HG02610 (cell line): ENCODE measurements at regions not wholly inside any gene's neighbourhood (a gene's known extent, or its start where the extent isn't known, plus 50 kb on each side); places are given as distances from the start of the nearest gene placed in this dataset.

Experiments
- ATAC-seq: cut with Tn5 transposase; IDR thresholded peaks from one replicate; pipeline ENCODE4 v1.9.1; 2021; ENCODE audit warnings: mild to moderate bottlenecking, moderate library complexity; ENCODE audit not compliant: unreplicated experiment

DNA sequence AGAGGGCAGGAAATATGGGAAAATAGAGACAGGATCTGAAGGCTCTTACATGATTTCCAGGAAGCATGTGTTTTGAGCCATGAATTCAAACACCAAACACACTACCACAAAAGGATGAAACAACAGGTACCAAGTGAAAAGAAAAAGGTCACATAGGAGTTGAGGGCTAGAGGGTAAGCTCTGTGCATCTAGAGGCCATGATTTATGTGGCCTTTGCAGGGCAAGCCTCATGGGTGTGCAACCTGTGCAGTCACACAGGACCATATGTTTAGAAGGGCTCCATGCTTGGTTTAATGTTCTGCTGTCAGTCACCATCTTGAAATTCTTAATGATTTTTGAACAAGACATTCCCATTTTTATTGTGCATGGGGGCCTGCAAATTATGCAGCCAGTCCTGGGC lies 134.5 kb upstream of the CCDC68 start:
- no peak for ATAC-seq

DNA sequence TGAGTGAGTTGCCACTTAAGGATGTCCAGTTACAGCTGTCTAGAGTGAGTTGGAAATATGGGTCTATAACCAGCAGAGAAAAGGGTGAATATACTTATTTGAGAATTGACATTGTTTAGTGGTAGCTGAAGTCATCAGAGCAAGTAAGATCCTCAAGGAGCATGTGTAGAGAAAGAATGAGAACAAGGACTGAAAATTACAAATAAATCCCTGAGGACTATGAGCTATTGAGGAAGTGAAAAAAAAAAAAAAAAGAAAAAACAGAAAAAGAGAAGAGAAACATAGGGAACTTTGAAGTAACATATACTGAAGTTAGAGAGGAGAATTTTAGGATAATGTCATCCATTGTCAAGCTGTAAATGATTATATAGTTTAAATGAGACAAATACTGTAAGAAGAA lies 134.0 kb upstream of the CCDC68 start:
- ATAC-seq = no peak

DNA sequence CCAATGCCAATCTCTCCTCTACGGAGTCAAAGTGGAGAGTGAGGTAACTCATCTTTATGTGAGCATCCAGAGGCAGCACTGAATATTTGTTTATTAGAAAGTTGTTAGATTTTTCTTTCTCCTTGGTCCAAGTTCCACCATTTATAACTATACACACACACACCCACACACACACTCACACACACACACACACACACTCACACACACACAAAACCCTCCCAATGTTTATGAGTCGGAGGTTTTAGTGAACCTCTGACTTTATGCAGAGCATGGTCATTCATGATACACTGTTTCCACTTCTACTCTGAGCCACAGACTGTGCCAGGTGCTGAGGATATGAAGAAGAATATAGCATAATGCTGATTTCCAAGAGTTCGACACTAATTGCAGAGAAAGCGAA lies 132.9 kb upstream of the CCDC68 start:
- no peak for ATAC-seq

DNA sequence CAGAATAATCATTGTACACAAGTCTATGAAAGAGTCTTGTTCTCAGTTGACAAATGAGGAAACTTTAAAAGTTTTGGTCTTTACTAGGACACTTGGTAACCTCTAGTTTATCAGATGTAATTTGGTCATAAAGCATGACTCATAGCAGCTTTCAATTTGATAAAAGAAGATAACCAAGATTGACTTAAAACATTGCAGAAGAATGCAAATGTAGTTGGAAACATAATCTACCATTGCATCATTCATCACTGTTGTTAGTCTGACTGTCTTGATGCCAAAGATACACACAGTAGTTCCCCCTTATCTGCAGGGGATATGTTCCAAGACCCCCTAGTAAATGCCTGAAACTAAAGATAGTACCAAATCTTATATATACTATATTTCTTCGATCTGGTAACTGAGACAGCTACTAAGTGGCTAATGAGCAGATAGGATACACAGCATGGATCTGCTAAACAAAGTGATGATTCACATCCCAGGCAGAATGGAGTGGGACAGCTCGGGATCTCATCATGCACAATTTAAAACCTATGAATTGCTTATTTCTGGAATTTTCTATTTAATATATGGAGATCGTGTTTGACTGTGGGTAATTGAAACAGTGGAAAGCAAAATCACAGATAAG lies 131.4 kb upstream of the CCDC68 start:
- no peak for ATAC-seq

DNA sequence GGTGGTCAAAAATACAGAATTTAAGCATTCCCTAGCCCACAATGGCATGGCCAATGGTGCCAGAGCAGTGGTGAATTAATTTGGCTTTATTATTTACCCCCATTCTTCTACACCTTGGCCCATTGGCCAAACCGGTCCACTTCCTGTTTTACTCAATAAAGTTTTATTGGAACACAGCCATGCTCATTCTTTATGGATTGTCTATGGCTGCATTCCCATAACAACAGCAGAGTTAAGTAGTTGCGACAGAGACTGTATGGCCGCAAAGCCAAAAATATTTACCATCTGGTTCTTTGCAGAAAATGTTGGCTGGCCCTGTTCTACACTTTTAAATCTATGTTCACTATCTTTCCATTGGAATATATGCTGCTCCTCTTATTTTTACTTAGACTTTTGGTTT lies 130.3 kb upstream of the CCDC68 start:
- no peak for ATAC-seq

DNA sequence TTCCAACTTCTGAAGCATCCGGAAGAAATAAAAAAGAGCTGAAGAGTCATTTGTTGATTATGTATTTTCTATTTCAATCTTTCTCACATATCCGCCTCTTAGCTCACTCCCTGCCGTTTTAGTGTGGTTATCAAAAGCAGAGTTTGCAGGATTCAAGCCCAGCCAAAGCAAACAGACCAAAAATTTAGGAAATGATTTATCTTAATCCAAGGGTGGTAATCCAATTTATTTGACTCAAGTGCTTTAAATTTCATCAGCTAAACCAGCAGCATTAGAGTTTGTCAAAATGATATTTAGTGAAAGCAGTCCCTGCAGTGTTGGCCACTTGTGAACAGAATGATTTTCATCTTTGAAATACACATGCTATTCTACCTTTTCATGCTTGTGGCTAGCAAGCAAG lies 129.3 kb upstream of the CCDC68 start:
- ATAC-seq = no peak

DNA sequence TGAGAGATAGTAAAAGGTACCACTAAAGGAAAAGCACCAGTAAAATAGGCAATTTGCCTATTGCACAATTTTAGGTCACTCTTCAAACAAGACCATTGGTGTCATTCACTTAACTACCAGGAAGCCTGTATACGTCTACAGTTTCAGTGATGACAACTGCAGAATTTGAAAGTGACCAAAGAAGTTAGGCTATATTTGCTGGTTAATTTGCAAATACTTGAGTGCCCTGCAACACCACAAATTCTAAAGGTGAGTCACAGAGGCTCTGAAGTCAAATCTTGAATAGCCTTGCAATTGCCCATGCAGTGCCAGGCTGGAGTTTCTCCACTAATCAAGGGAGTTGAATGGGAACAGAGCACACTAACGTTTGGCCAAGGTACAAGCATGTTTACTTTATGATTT lies 128.7 kb upstream of the CCDC68 start:
- peak; percentile 49 for ATAC-seq

DNA sequence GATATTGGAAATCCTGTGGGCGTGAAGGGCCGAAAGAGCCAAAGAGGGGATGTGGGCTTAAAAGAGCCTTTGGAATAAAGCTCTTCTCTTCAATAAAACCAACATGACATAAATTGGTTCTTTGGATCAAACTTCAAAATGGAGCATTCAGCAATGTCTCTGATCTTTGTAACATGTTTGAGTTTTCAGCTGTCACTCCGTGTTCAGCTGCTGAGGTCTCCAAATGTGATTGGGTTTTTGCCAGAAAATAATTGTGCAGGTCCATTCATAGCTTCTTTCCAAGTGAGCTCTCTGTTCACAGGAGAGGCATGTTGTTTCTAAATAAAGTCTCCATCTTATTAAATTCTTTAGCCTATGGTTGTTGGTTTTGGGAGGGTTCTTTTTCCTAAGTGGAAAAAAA lies 127.6 kb upstream of the CCDC68 start:
- ATAC-seq = no peak

DNA sequence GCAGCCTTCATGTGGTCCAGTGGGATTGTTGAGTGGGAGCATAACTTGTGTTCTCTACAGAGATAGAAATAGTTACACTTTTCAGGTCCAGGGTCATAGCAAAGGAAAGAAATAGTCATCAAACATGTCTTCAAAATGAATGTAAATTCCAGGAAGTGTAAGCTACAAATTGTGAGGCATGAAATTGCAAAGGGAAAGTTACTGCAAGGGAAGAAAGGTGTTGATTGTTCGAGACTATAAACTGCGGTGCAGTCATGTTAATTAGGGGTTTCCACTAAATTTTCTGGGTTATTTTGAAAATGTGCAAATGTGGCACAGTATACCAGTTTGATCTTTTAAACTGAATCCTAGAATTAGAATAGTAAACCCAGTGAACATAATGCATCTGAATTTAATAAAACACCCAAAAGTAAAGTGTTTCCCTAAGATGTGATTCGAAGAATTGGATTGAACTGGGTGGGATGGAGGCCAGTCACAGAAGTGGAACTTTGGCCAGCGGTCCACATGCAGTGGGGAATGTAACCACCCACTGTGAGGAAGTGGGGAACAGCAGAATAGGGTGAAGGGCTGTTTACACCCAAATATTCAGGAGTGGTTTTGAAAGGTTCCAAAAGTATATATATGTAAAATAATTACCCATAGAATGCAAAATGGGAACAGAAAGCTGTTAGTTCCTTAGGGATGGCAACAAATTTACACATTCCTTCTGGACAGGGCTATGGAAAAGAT lies 126.5 kb upstream of the CCDC68 start:
- ATAC-seq = no peak

DNA sequence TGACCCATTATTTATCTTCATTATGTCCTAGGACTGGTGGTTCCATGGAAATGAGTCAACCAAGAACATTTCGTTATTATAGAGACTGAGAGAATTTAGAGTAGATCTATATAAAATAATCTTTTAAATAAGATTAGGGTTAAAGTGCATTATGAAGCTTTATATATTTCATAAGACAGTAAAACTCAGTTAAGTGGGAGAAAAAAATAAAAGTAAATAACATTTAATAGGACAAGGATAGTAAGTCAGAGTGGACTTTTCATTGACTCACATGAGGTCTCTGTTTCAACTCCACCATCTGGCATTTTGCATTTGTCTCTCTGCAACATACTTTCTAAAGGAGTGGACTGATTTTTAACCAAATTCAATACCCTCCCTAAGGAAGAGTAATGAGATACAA lies 125.3 kb upstream of the CCDC68 start:
- no peak for ATAC-seq

DNA sequence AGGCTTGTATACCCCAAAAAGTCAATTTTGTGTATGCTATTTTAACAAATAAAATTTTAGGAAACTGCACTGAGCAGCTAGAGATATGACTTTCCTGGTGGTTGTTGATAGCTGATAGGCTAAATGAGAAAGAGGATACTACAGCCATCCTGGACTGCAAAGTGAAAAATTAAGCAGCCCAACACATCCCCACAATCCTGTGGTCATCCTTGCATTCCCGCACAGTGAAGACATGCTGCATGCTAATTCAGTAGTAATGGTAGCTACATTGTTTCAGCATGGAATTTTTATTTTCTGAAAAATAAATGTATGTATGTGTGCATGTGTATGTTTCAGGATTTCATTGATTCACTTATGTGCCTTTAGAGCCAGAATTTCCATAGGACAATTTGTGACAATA lies 124.2 kb upstream of the CCDC68 start:
- no peak for ATAC-seq

DNA sequence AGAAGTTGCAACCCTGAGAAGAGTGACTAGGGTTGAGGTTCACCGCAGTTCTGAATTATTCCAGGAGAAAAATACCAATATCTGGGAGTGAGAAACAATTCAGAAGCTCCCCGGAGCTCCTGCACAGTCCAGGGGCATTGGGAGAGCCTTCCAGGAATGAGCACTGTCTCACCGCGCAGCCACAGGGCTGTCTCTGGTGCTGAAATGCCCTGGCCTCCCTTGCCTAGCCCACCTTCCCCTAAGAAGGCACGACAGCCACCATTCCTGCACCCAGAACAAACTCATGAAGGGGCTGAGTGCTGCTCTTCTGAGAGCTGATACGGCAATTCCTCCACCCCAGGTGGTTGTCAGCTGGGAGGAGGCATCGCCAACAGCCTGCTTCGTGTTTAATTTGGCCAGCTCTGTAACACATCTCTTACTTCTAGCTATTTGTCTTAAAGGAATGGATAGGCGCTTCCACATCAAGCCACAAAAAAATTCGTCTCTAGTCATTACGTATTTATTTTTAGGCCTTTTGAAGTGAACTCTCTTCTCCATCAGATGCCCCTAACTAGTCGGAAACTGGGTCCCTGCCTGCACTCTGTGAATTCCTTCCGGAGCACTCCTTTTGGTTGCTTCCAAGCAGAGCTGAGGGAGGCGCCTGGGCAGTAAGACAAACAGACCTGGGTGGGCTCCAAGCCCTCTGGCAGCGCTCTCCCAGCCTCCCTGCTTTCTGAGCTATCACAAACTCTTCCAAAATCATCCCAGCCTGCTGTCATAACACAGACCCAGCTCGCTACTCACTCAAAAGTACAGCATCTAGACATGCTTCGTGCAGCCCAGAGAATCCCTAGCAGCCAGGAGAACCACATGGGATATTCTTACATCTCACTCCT lies 120.5 kb upstream of the CCDC68 start:
- ATAC-seq = no peak

DNA sequence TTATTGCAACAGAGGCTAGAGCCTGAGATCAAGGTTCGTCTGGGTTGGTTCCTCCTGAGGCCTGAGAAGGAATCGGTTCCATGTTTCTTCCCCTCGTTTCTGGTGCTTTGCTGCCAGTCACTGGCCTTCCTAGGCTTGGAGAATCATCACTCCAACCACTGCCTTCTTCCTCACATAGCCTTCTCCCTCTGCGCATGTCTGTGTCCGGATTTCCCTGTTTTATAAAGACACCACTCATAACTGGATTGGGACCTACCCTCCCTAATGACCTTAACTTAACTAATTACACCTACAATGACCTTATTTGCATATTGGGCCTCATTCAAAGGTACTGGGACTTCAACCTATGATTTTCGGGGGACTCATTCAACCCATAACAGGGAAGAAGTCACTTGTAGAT lies 119.8 kb upstream of the CCDC68 start:
- no peak for ATAC-seq

DNA sequence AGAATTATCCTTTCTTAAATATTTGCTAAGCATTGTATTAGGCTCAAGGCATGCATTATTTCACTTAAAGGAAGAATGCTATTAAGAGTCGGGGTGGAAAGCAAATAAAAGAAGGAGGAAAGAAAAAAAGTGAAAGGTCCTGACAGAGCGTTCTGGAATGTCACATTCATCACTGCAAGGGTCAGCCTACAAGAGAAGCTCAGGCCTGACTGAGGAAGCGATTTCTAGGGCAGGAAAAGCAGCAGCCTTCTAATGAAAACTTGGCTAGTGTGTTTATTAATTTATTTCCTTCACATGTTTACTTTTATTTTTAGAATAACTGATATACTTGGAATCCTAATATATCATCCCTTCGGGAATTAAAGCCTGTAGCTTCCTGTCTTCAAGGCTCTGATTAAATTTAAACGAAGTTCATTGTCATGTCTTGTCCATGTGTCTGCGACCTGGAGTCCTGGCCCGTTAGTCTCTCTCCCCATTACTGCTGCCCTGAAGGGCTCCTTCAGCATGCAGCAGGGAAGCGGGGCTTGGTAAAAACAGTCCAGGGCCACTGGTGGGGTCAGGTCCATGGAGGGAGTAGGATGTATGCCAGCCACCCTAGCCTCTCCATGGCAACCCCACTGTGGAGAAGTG lies 119.2 kb upstream of the CCDC68 start:
- no peak for ATAC-seq

DNA sequence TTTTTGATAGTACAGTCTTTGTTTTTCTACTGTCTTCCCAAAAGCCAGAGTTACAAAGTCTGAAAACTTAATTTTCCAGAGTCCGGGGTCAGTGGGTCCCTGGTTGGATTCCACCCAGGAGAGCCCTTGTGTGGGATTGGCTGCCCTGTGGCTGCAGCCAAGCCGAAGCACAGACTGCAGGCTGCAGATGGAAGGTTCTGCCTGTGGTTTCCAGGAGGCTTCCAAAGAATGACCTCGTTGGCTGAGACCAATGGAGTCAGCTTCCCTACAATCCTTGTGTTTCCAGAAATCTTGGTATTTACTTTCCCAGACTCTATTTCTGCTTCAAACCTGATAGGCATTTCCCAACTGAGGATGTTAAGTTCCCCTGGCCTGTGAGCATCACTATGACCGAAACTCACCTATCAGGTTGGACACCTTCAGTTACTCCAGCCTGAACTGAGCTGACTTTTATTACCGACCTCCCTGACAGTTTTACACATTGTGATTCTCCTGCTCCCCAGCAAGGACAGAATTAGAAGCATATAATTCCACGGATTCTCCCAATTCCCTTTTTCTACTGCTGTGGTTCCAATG lies 117.5 kb upstream of the CCDC68 start:
- no peak for ATAC-seq

DNA sequence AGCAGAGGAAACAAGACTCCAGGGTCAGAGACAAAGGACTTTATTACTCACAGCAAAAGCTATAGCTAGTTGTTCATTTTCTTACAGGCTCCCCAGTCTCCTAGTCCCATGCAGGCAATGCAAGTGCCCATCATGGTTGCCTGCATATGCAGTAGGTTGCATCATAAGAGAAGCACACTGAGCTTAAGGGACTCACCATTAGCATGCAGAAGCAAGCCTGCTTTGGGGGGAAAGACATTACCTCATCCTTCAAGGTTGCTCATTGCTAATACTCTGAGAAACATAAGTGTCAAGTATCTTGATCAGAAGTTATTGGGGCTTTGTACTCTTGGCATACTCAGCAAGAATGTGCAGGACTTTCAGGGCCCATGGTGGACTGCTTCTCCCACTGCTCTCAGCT lies 114.6 kb upstream of the CCDC68 start:
- ATAC-seq = no peak

DNA sequence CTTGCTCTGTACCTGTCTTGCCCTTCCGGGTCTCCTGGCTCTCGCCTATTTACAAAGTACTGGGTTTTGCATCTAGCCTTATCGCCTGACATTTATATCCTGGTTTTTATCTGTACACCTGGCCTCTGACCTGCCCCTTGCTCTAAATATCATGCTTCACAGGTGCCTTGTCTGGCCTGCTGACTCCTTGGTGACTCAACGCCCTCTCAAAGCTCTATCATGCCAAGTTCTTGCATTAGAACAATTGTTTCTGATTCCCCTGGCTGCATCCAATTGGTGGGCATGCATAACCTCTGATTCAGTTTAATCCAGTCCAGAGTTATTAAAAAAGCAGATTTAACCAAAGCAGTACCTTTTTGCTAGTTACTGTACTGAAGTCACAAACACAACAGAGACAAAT lies 113.9 kb upstream of the CCDC68 start:
- ATAC-seq = no peak

DNA sequence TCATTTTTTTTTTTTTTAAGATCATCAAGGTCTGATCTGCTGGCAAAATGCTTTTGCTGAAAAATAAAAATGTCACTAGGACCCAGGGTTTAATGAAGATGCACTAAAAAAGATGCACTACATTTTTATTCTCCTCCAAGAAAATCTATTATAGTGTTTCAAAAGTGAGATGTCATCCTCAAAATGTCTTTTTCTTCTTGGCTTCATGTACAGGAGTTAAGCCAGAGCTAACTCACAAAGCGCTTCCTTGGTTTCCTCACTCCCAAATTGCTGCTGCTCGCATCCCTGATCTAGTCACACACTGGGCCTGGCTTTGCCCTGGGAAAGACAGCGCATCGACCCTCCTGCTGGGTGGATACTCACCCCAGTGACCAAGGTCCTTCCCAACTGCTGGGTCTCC lies 113.4 kb upstream of the CCDC68 start:
- no peak for ATAC-seq

DNA sequence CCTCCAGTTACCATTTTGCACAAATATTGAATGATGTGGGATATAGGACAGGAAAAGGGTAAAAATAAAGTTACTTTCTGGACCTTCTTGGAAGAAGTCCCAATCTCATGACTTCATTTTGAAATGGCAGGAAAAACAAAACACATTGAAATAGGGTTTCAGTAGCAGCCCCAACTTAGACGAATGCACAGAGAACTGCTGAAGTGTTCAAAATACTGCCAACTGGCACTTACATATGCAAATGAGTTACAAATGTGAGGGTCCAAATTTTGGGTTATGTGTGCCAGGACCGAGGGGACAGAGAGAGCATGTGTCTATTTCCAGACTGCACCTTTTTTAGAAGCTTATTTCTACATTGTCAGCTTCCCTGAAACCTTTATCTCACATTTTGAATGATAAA lies 112.9 kb upstream of the CCDC68 start:
- ATAC-seq = no peak

DNA sequence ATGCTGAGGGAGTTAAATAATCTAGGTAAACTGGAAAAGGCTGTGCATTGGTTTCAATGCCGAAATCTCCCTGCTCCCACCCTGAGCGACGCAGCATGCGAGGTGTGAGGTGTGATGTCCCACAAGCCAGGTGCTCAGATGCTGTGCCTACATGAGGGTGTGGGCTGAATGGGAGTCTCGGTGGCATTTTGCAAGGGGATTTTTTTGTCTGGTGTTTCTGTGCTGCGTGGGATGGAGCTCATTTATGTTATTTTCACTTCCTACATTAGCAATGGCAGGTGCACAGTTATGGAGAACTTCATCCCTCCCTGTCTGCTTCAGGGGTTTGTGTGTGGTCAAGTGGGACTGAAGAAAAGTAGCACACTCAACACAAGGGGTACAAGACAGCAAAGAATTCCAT lies 110.2 kb upstream of the CCDC68 start:
- ATAC-seq = peak; percentile 73

DNA sequence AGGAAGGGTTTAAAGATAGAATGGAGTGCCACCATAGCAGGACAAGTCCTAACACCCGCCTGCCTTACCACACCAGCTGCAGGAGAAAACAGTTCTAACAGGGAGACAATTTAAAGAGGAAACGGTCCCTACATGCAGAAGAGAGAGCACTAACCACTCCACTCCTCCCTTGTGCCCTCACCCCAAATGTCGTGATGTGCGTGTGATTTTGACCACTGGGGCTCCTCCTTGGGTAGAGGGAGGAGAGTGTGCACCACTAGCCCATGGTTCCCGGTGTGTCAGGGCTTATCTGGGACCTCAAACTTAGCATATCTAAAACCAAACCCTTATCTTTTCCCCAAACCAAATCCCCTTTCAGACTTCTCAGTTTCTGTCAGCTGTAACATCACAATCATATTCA lies 105.5 kb upstream of the CCDC68 start:
- ATAC-seq = peak; percentile 73
